ENCODE measurements at regions not wholly inside any gene's neighbourhood (a gene's known extent, or its start where the extent isn't known, plus 50 kb on each side); places are given as distances from the start of the nearest gene placed in this dataset.

DNA sequence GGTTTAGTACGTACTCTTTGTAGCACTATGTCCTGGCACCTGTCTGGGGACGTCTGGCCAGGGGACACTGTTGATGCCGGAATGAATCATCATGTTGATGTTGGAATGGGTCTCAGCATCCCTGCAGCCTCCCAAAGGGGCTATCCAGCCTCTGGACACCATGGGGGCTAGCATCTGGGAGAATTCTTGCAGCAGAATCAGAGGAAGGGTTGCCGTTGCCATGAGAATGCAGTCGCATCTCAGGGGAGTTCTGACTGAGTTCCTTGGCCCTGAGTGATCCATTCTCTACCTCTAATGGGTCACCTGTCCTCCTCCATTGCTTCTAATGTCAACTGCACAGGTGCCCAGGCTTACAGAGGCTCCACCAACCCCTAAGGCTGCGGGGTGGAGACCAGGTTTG lies 129.1 kb downstream of the UQCRFS1 start:
- TF ChIP-seq, protein P1, sequence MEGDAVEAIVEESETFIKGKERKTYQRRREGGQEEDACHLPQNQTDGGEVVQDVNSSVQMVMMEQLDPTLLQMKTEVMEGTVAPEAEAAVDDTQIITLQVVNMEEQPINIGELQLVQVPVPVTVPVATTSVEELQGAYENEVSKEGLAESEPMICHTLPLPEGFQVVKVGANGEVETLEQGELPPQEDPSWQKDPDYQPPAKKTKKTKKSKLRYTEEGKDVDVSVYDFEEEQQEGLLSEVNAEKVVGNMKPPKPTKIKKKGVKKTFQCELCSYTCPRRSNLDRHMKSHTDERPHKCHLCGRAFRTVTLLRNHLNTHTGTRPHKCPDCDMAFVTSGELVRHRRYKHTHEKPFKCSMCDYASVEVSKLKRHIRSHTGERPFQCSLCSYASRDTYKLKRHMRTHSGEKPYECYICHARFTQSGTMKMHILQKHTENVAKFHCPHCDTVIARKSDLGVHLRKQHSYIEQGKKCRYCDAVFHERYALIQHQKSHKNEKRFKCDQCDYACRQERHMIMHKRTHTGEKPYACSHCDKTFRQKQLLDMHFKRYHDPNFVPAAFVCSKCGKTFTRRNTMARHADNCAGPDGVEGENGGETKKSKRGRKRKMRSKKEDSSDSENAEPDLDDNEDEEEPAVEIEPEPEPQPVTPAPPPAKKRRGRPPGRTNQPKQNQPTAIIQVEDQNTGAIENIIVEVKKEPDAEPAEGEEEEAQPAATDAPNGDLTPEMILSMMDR (IDR thresholded peaks at IDR 0.05 in 4 of 5, conservative IDR thresholded peaks at IDR 0.05 in 1 of 5): no peak
- no peak for TF ChIP-seq POLR2A (IDR thresholded peaks at IDR 0.05)

Data from gastrocnemius medialis (tissue), 4 donors.